Stimulated activated CD4-positive, alpha-beta T cell treated with anti-CD3 and anti-CD28 coated beads, Interleukin-1b, Interleukin-23, amount 100 ng/mL, for 24 hours (primary cell): ENCODE measurements at regions not wholly inside any gene's neighbourhood (a gene's known extent, or its start where the extent isn't known, plus 50 kb on each side); places are given as distances from the start of the nearest gene placed in this dataset.
"Not testable (repeated sequence)": the region's sequence is repeated elsewhere in the genome, so short reads cannot be mapped to it uniquely, and the experiment has no call there.

Experiments used
- DNase-seq, 4 experiments: peaks; one replicate each; pipeline ENCODE4 v3.0.0-alpha.2; 2020; ENCODE audit warnings: low read depth in 4 of 4, low spot score in 1 of 4

GRCh38 chr15:21357056-21357455 lies 83.2 kb downstream of the POTEB3 start:
- not testable (repeated sequence) for DNase-seq

GRCh38 chr15:21355944-21356343 lies 84.4 kb downstream of the POTEB3 start:
- not testable (repeated sequence) for DNase-seq

GRCh38 chr15:21354597-21354996 lies 85.7 kb downstream of the POTEB3 start:
- not testable (repeated sequence) for DNase-seq

GRCh38 chr15:21352670-21353318 lies 87.5 kb downstream of the POTEB3 start:
- DNase-seq, result not testable (repeated sequence)

GRCh38 chr15:21344960-21345359 lies 95.3 kb downstream of the POTEB3 start:
- not testable (repeated sequence) for DNase-seq

- not testable (repeated sequence) for DNase-seq
These were observed 95.8 kb downstream of the POTEB3 start for GRCh38 chr15:21344500-21344899.

- DNase-seq, result not testable (repeated sequence)
These were observed 103.3 kb downstream of the POTEB3 start for GRCh38 chr15:21337028-21337427.

- peak in 2 of 4 experiments; percentile 30 to 42 for DNase-seq
These were observed 115.4 kb downstream of the POTEB3 start for GRCh38 chr15:21324720-21325460.

- DNase-seq, result not testable (repeated sequence)
These were observed 155.9 kb downstream of the POTEB3 start for GRCh38 chr15:21284353-21284752.

- DNase-seq, result not testable (repeated sequence)
These were observed 157.1 kb downstream of the POTEB3 start for GRCh38 chr15:21283210-21283609.

GRCh38 chr15:21280272-21280671 lies 160.0 kb downstream of the POTEB3 start:
- not testable (repeated sequence) for DNase-seq

GRCh38 chr15:21272176-21272982 lies 167.9 kb downstream of the POTEB3 start:
- not testable (repeated sequence) for DNase-seq

- DNase-seq, result no peak
These were observed 168.7 kb downstream of the POTEB3 start for GRCh38 chr15:21271566-21271965.

- DNase-seq, result no peak
These were observed 169.8 kb downstream of the POTEB3 start for GRCh38 chr15:21270474-21270873.

GRCh38 chr15:21269673-21270072 lies 170.6 kb downstream of the POTEB3 start:
- not testable (repeated sequence) for DNase-seq

- no peak for DNase-seq
These were observed 171.2 kb downstream of the POTEB3 start for GRCh38 chr15:21269121-21269520.

- no peak for DNase-seq
These were observed 171.8 kb downstream of the POTEB3 start for GRCh38 chr15:21268436-21268940.

- no peak for DNase-seq
These were observed 172.5 kb downstream of the POTEB3 start for GRCh38 chr15:21267671-21268395.

- no peak for DNase-seq
These were observed 173.1 kb downstream of the POTEB3 start for GRCh38 chr15:21267226-21267625.

GRCh38 chr15:21265628-21266027 lies 174.7 kb downstream of the POTEB3 start:
- not testable (repeated sequence) for DNase-seq
